ENCODE measurements at regions not wholly inside any gene's neighbourhood (a gene's known extent, or its start where the extent isn't known, plus 50 kb on each side); places are given as distances from the start of the nearest gene placed in this dataset.

GRCh38 chr6:101296169-101296960, 97.1 kb upstream of the GRIK2 start:
- H3K27ac ChIP-seq = no peak overlapping the region
- no peaks in the 10 kb centered on the region for H3K36me3 ChIP-seq
- WGBS, 5 donors = 63 to 75% (median 68%) methylated on average over 6 of the region's 6 CpGs
- no peaks in the 10 kb centered on the region for H3K27me3 ChIP-seq
- H3K9me3 ChIP-seq = peaks cover 0 to 12% (median 6%) of the 10 kb centered on the region in 4 donors
- no peak for TF ChIP-seq POLR2AphosphoS5 (IDR thresholded peaks at IDR 0.05)
- no peaks in the 10 kb centered on the region for H3K4me1 ChIP-seq
- peak in 1 of 2 donors; percentile 28 for DNase-seq
- no peak overlapping the region for H3K4me3 ChIP-seq
- intact Hi-C loops (cut with DNase I; ENCODE audit: low total_unique reads) = no loop called here

DNA sequence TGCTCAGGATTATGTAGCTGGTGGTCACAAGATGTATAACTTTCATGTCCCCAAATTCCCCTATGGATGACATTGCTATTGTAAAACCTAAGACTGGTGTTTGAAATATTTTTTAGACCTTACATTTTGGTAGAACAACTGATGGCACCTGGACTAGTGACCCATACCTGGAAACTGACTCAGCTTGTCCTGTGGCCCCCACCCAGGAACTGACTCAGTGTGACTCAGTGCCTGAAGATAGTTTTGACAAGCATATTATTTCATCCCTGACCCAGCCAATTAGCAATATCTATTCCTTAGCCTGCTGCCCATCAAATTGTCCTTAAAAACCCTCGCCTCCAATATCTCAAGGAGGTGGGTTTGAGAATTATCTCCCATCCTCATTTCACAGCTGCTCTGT, 90.9 kb upstream of the GRIK2 start:
- peaks cover 0 to 25% (median 9%) of the 10 kb centered on the region in 4 donors for H3K9me3 ChIP-seq
- intact Hi-C loops (cut with DNase I; ENCODE audit: low total_unique reads) = no loop called here

DNA sequence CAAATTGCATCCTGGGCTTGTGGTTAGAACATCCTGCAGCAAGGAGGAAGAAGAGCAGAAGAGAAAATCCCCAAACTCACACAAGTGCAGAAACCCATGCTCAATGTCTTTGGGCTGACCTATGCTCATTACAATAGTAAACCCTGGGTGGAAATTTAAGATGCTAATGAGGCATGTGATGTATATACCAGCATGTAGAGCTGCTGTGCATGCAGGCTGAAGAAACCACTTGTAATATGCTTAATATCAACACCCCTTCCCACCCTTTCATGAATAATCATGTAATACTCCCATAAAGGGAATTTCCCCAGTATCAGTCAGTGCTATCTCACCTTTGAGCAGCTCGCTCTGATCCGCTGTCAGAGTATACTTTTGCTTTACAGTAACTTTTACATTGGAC, 90.0 kb upstream of the GRIK2 start:
- intact Hi-C loops (cut with DNase I; ENCODE audit: low total_unique reads) = no loop called here
- peaks cover 0 to 25% (median 9%) of the 10 kb centered on the region in 4 donors for H3K9me3 ChIP-seq
- TF ChIP-seq POLR2A (IDR thresholded peaks at IDR 0.05) (no peak), EP300 (IDR thresholded peaks at IDR 0.05) (no peak), POLR2AphosphoS5 (IDR thresholded peaks at IDR 0.05) (no peak), CTCF (IDR thresholded peaks at IDR 0.05) (no peak)
- 85 to 97% (median 91%) methylated on average over 2 of the region's 2 CpGs for WGBS, 5 donors
- H3K27me3 ChIP-seq = no peaks in the 10 kb centered on the region
- H3K4me1 ChIP-seq = no peaks in the 10 kb centered on the region
- DNase-seq = no peak
- no peak overlapping the region for H3K4me3 ChIP-seq
- H3K27ac ChIP-seq = no peak overlapping the region
- H3K36me3 ChIP-seq = no peaks in the 10 kb centered on the region

More for the DNA sequence above, 90.9 kb upstream of the GRIK2 start:
- TF ChIP-seq CTCF (IDR thresholded peaks at IDR 0.05) (no peak), POLR2AphosphoS5 (IDR thresholded peaks at IDR 0.05) (no peak), EP300 (IDR thresholded peaks at IDR 0.05) (no peak), POLR2A (IDR thresholded peaks at IDR 0.05) (no peak)
- no peak overlapping the region for H3K4me3 ChIP-seq
- H3K27me3 ChIP-seq = no peaks in the 10 kb centered on the region
- no peak overlapping the region for H3K27ac ChIP-seq
- 72 to 93% (median 80%) methylated on average over 1 of the region's 1 CpG for WGBS, 5 donors
- H3K36me3 ChIP-seq = no peaks in the 10 kb centered on the region
- H3K4me1 ChIP-seq = no peaks in the 10 kb centered on the region
- no peak for DNase-seq

DNA sequence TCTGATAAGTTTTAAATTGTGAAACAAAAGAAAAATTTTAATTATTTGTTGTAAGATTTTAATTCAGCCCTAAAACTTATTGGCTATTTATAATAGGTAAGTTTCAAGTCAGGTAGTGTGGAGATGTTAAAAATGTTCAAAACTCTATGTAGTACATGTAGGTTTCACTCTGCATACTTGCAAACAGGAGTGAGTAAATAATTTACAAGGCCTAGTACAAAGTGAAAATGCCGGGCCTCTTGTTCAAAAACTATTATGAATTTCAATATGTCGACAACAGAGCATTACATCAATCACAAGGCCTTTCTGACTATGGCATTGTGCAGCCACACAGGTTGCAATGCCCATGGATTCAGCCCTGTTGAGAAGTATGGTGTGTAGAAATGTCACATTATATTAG, 80.9 kb upstream of the GRIK2 start:
- TF ChIP-seq CTCF (IDR thresholded peaks at IDR 0.05) = no peak
- TF ChIP-seq EP300 (IDR thresholded peaks at IDR 0.05) = no peak
- TF ChIP-seq POLR2AphosphoS5 (IDR thresholded peaks at IDR 0.05) = no peak
- no peak for TF ChIP-seq POLR2A (IDR thresholded peaks at IDR 0.05)
- WGBS, 5 donors = 58 to 75% (median 69%) methylated on average over 2 of the region's 2 CpGs
- H3K27me3 ChIP-seq = no peaks in the 10 kb centered on the region
- no peaks in the 10 kb centered on the region for H3K36me3 ChIP-seq
- H3K9me3 ChIP-seq = peaks cover 0 to 9% (median 0%) of the 10 kb centered on the region in 4 donors
- no peak overlapping the region for H3K4me3 ChIP-seq
- H3K27ac ChIP-seq = no peak overlapping the region
- intact Hi-C loops (cut with DNase I; ENCODE audit: low total_unique reads) = no loop called here
- DNase-seq = no peak
- H3K4me1 ChIP-seq = no peaks in the 10 kb centered on the region

GRCh38 chr6:101322921-101323320, 70.6 kb upstream of the GRIK2 start:
- Histone ChIP-seq H3K9me3 (no peaks in the 10 kb centered on the region), H3K27me3 (no peaks in the 10 kb centered on the region), H3K27ac (no peak overlapping the region), H3K4me1 (no peaks in the 10 kb centered on the region), H3K4me3 (no peak overlapping the region), H3K36me3 (no peaks in the 10 kb centered on the region)
- WGBS, 5 donors = 77 to 88% (median 81%) methylated on average over 2 of the region's 2 CpGs
- intact Hi-C loops (cut with DNase I; ENCODE audit: low total_unique reads) = no loop called here
- no peak for DNase-seq
- TF ChIP-seq POLR2AphosphoS5 (IDR thresholded peaks at IDR 0.05) (no peak), POLR2A (IDR thresholded peaks at IDR 0.05) (no peak), CTCF (IDR thresholded peaks at IDR 0.05) (no peak), EP300 (IDR thresholded peaks at IDR 0.05) (no peak)
